Peyer's patch (tissue), 4 donors: ENCODE measurements at regions not wholly inside any gene's neighbourhood (a gene's known extent, or its start where the extent isn't known, plus 50 kb on each side); places are given as distances from the start of the nearest gene placed in this dataset.

ENCODE experiments used
- CTCF ChIP-seq, 6 experiments: fragments of 450-650 bp in 4 of 6; fragments of 200-600 bp in 2 of 6; sonication (generic) in 1 of 6; IDR thresholded peaks; one replicate each; pipeline ENCODE4 v1.5.1; 2017 to 2019; ENCODE audit warnings: antibody characterized with exemption in 6 of 6, mild to moderate bottlenecking in 3 of 6, moderate library complexity in 1 of 6
- POLR2A ChIP-seq, 2 donors: fragments of 450-650 bp; IDR thresholded peaks; one replicate each; pipeline ENCODE4 v1.5.1; 2017; ENCODE audit warnings: antibody characterized with exemption in 2 of 2, mild to moderate bottlenecking in 2 of 2, moderate library complexity in 2 of 2

GRCh38 chr16:85208643-85209520, 96.6 kb upstream of the CIBAR2 start:
- TF ChIP-seq POLR2A (IDR thresholded peaks at IDR 0.05) (no peak), CTCF (IDR thresholded peaks at IDR 0.05) (no peak)
